HG02970 (cell line): ENCODE measurements at regions not wholly inside any gene's neighbourhood (a gene's known extent, or its start where the extent isn't known, plus 50 kb on each side); places are given as distances from the start of the nearest gene placed in this dataset.
A peak's percentile ranks its signal among the peaks of the same experiment; 100 is the strongest.
"Not testable (repeated sequence)": the region's sequence is repeated elsewhere in the genome, so short reads cannot be mapped to it uniquely, and the experiment has no call there.

Experiments used
- ATAC-seq: cut with Tn5 transposase; IDR thresholded peaks from one replicate; pipeline ENCODE4 v1.9.1; 2021; ENCODE audit warnings: mild to moderate bottlenecking, moderate library complexity, moderate number of reproducible peaks; ENCODE audit not compliant: unreplicated experiment, low FRiP score

DNA sequence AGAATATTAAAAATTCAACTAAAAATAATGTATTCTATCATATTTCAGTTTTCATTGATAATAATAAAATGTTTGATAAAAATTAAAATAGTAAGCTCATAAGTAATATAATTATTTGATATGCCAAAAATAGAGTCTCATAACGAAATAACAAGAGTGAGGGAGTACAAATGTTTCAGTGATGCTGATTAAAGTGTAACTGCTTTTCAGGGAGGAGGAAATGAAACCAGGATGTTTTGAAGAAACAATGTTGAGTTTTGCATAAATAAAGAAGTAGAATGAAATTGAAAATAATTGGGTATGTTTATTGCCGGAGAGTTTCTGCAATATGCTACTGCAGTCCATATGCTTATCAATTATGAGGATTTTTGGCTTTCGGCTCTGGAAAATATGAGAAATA lies 1159.8 kb upstream of the ADGRL2 start:
- ATAC-seq: peak; percentile 51

DNA sequence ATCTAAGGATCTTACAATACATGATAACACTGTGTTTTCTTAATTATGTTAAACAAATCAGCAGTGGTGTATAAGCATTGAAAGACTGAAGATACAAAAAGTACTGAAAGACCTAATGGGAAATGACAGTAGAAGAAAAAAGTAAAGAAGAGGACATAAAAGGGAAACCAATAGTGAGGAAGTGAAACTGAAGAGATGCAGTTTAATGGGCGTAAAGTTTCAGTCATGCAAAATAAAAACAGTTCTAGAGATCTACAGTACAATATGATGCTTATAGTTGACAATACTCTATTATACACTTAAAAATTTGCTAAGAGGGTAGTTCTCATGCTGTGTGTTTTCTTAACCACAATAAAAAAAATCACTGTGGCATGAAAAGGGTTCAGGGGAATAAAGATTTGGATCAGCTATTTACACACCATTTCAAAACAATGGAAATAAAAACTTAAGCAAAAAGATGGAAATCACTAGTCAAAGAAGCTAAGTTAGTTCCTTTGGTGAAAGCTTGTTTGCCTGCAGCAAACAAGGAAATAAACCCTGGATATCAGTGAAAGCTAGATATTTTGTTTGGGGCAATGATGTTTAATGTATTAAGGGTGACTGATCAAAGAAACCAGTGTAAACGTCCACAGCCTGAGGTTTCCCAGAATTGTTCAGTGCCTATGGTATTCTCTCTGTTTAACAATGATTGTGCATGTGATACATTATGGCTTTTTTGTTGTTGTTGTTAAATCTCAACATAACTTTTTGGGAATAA lies 1160.8 kb upstream of the ADGRL2 start:
- peak; percentile 95 for ATAC-seq

DNA sequence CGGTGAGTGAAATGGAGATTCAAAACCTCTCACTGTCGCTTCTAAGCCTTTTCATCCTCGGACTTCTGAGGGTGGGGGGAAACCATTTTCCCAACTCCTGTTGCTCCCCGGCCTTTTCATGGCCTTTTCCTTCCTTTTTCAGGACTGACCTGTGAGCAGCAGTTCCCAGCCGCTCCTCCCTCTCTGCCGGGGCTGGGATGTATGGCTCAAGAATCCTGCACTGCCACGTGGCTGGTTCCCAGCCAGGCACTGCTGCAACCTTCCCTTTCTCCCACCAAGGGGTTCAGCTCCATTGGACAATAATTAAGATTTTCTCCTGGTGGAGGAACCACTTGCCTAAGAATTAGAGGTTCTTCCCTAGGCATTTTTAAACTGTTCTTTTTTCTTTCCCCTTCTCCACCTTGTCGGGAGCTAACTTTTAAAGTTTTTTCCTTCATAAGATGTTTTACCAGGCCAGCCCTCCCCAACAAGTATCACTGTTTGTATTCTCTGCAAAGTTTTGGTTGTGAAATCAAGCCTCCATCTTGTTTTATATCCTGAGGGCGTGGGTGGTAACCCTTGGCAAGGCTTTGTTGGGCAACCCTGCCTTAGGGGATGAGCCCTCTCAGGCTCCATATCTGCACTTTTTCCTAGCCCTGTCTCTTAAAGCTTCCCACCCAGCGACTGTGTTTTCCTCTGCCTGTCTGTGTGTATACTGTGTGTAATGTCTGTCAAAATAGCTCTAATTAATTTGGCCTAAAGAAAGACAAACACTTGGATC lies 1166.6 kb upstream of the ADGRL2 start:
- no peak for ATAC-seq

DNA sequence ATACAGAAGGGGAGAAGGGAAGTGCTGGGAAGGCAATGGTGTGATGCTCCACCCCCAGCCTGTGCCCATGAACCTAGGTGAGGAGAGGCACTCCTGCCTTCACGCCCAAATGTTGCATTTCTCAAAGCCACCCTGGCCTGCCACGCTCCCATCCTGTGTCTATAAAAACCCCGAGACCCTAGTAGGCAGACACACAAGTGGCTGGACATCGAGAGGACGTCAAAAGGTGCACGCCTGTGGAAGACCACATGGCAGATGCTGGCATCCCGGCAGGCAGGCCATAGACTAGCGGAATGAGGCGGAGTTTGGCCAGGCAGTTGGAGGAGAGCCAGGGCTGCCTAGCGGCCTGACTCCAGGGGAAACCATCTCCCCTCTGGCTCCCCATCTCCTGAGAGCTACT lies 1168.5 kb upstream of the ADGRL2 start:
- no peak for ATAC-seq

DNA sequence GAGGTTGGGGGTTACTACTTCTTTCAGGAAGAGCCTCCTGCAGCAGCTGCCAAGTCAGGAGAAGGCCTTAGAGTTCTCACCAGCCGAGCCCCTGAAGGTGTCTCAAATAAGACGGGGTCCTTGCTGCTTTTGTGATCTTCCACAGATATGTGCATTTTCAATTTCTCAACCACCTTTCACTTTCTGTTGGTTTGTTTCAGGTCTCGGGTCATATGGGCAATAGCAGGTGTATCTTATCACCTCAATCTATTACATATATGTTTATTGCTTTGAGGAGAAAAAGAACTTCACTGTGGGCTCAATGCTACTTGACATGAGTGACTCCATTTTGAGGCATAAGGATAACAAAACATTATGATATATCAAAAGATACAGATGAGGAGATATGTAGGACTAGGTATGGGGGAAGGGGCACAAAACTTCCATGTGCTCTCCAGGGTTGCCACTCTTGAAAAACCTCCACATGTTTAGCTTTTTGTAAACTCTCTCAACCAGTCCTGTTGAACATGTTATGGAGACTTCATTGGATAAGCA lies 1171.4 kb upstream of the ADGRL2 start:
- ATAC-seq: no peak

DNA sequence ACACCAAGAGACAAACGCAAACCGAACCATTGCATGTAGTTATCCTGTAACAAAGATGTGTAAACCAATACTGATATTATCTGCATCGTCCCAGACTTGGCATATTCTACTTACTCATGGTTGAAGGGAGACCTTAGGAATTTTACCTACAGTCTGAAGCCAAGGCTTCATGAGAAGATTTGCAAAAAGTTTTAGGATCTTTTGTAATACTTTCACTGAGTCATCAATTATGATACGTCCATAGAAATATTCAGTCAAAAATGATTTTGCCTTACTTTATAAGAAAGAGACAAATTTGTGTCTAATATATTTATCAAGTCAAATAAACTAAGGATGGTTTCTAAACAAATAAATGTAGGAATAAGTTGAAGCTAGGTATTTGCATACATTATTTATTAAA lies 1176.1 kb upstream of the ADGRL2 start:
- no peak for ATAC-seq

DNA sequence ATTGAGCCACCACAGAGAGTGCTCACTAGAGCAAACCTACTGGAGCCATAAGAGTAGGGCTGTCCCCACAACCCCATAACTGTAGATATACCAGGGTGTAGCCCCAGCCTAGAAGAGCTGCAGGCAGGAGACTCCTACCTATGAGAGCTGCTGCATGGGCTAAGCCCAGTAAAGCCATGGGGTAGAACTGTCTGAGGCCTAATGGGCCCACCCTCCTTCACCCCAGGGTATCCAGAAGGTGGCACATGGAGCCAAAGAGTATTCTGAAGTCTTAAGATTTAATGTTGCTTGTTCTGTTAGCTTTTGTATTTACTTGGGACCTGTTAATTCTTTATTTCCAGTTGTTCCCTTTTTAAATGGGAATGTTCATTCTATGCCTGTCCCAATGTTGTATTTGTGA lies 1193.7 kb upstream of the ADGRL2 start:
- no peak for ATAC-seq

DNA sequence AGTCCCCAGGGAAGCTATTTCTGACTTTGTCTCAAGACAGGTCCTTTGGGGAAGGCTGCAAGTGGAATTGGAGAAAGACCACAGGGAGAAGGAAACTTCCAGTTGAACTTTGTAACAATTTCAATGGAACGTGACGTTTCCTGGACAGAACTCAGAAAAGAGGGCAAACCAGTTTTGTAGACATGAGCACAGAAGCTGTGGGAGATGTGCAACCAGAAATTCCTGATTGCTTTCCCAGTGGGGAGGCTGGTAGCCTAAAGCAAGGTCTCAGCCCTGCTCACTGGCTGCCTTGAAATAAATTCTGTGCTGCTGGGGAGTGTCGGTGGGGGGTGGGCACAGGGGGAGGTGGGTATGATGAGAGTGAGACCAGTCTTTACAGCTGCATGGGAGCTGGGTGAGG lies 1206.7 kb upstream of the ADGRL2 start:
- no peak for ATAC-seq

DNA sequence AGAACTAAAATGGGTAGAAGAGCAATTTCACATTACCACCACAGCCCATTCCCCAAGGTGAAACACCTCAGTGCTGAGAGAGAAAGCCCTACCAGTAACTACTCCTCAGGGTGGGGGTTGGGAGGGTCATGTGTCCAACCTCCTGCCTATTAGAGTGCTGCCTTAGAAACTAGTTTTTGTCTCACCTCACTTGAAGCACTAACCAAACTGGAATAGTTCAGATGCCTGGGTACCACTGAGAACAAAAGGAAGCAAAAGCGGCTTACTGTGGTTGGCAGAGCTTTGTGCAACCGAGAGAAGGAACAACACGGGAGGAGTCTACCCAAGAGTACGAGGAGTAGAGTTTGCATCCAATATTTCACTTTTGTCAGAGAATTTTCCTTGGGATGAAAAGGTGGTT lies 1207.5 kb upstream of the ADGRL2 start:
- no peak for ATAC-seq

DNA sequence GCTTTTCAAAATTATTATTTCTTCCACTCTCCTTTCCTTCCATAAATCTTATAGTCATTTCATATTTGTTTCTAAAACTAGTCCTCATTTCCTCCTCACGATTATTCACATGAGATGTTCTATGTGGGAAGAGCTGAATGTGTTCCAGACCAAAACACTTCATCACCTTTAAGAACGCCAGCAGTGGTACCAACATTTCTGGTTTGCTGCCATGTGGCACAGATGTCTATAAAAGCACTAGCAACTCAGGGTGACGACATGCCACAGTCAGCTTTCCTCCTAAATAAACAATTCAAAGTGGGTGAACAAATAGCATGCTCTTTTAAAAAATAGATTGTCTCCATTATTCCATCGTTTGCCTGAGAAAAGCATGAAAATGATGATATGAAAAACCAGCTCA lies 1217.8 kb upstream of the ADGRL2 start:
- ATAC-seq: no peak

DNA sequence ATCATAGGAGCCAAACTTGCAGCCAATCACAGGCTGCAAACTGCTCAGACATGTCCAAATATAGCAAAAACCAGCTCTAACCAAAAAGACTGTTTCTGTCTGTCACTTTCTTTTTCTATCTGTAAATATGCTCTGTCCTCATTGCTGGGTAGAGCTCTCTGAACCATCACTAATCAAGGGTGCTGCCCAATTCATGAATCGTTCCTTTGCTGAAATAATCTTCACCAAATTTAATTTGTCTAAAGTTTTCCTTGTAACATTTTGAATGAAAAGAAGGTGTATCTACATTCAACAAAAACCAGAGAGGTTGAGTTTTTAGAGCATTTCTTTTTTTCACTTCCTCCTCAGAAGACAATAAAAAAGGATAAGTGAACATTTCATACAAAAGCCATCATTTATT lies 1221.7 kb upstream of the ADGRL2 start:
- no peak for ATAC-seq

DNA sequence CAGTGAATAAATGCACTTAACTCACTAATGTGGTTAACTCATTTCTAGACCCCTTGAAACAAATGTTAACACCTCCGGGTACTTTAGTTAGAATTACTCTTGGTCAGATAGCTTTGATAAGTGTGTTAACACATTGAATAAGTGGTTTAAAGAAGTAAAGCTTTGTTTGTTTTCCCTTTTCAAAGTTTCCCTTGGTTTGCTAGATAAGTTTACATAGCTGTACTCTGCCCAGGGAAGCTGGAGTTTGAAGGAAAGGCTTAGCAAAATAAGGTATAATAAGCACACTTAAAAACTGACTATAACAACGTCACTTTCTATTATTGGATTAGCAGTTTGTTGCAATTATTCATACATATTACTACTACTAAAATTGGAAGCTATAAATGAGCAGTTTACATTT lies 1233.9 kb upstream of the ADGRL2 start:
- no peak for ATAC-seq

DNA sequence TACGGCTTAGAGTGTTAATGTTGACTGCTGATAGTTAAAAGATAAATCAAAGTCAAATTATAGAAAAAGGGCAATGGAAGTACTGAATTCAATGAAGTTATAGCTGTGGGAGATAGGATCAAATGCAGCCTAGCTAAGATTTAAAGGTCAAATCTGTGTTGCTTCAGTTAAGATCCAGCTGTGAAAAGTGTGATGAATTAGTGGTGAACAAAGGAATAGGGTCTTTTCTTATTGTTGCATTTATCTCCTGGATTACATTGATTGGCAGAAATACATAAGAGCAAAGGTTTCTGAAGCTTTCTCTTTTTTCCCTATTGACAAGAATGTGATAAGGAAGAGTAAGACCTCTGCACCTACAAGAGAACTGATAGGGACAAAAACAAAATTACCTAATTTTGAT lies 1234.6 kb upstream of the ADGRL2 start:
- no peak for ATAC-seq

DNA sequence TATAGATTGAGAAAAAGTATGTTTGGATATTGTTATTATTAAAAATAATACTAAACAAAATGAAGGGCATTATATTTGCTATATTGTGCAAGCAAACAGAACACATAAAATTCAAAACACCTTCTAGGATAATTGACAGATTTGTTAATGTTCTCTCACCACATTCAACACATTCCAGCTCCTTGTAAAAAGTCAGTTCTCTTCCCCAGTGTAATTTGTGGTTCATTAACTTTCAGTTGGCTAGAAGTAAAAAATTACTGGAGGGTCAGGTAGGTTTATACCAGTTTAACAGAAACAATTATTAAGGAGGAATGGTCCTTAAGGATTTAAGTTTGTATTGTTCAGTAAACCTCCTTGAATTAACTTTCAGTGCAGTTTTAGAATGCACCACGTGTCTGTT lies 1235.3 kb upstream of the ADGRL2 start:
- no peak for ATAC-seq

DNA sequence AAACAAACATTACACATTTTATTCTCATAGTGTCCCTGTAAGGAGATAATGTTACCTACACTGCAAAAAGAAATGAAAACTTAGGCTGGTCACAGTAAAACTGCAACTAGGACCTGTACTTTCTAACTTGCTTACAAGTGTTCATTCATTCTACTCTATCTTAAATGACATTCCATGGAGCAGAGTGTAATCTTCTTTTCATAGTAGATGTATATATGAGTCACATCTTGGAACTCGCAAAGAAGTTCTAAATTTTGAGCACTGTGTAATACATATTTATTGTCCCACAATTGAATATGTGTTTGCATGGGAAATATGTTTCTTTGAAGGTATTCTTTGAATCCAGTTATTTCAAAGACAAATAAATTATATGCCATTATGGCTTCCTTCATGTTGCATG lies 1258.5 kb upstream of the ADGRL2 start:
- no peak for ATAC-seq

DNA sequence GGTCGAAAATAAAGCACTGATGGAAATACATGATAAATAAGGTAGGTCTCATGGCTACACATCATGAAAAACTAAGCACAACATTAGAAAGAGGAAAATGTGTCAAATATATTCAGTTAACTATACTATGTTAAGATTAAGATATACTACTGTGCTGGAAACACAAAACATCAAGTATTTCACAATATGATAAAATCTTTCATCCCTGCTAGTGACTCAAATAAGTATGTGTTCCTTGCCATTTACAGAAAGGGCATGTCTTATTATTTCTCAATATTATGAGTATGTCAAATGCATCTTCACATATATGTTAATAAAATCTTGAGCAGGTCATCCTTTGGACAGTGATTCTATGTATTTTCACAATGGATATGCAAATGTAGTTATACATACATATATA lies 1260.1 kb upstream of the ADGRL2 start:
- no peak for ATAC-seq

DNA sequence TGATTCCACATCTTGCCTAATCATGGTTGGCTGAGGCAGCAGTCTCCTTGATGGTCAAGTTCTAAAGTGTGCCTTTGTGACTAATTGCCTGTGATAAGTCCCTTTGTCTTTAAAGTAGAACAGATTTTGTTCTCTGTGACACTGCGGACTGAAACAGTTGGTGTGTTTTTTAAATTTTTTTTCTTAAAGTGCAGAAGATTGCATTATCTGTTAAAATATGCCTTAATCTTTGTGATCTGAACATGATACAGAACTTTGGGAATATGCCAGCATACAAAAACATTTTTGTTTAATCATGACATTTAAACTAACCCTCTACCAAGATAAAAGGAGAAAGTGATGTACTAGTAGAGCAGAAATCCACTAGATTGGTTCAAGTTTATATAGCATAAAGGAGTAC lies 1260.6 kb upstream of the ADGRL2 start:
- no peak for ATAC-seq

DNA sequence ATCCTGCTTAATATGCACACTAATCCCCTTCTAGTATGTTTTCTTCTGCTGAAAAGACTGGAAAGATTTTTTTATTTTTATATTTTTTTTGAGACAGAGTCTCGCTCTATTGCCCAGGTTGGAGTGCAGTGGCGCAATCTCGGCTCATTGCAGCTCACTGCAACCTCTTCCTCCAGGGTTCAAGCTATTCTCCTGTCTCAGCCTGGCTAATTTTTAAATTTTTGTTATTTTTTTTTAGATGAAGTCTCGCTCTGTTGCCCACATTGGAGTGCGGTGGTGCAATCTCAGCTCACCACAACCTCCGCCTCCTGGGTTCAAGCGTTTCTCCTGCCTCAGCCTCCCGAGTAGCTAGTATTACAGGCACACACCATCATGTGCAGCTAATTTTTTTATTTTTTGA lies 1261.4 kb upstream of the ADGRL2 start:
- not testable (repeated sequence) for ATAC-seq

DNA sequence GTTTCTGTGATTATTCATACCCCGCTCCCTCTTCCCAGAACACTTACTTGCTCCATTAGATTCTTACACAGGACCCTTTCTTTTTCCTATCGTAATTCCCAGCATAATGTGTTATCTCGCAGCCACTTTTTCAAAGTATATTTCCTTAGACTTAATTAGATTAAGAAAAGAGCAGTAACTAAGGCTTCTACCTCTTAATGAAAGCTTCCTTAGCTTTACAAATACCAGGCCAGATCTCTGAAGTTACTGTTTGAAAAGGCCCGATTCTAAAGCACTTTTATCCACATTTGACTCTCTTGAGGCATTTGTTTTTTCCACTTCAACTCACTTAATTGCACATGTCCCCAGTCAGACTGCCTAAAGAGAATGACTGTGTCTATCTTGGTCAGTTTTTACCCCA lies 1264.3 kb upstream of the ADGRL2 start:
- ATAC-seq: no peak

DNA sequence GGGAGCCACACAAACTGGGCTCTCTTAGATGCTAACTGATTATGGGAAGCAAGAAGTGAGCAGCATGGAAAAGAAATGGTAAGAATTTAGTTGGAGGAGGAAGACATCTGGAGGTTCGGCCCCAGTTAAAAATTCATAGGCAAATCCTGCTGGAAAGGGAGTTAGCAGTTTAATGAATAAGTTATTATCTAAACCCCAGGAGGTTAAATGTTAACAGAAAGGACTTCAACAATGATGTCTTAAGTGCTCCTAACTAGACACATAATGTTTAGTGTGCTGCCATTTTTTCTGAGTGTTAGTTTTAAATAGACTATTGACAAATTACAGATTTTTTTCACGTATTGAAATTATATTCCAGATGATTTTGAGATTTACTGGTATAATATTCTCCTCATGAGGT lies 1265.3 kb upstream of the ADGRL2 start:
- ATAC-seq: no peak

DNA sequence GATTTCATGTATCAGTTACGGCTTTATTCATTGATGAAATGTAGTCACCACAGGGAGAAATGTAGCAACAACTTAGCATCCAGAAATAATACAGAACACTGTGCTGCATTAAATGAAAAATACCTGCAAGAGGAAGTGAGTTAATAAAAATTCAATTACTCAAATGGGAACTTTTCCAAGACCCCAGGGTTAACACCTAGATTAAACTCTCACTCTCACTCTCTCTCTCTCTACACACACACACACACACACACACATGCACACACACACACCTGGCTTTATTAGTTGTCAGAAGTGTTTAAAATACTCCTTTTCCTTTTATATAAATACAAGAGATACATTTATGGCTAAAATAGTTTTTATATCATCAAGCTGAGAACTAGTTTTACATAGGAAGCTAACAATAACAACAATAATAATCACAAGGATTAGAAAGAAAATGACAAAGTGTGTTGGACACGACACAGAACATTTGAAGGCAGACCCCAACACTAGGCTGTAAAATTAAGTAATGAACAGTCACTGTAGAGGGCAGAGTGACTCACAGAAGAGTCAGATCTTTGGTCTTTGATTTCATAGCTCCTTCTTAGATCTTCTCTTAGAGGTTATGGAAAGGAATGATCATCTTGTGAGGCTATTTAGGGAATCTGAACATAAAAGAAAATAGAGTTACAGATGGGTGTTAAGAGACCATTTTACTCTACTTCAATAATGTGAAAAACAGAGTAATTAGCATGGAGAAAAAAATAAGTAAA lies 1266.0 kb upstream of the ADGRL2 start:
- ATAC-seq: no peak
